Tibial nerve (tissue), 4 donors: ENCODE measurements at regions not wholly inside any gene's neighbourhood (a gene's known extent, or its start where the extent isn't known, plus 50 kb on each side); places are given as distances from the start of the nearest gene placed in this dataset.

Source experiments
- DNase-seq, 2 donors: peaks; one replicate each; pipeline ENCODE4 v3.0.0-alpha.2; 2019; ENCODE audit warnings: low spot score in 2 of 2
- H3K27ac ChIP-seq, 4 donors: fragments of 200-600 bp; sonication (generic) in 3 of 4; one replicate each; pipeline ENCODE4 v1.5.1; 2017 to 2019; ENCODE audit warnings: mild to moderate bottlenecking in 1 of 4
- H3K27me3 ChIP-seq, 2 donors: fragments of 200-600 bp; sonication (generic) in 1 of 2; one replicate each; pipeline versions ENCODE4 v1.5.1 to v1.6.0; 2017 to 2019
- H3K36me3 ChIP-seq, 3 donors: fragments of 200-600 bp; sonication (generic); one replicate each; pipeline ENCODE4 v1.5.1; 2018 to 2019
- H3K4me1 ChIP-seq, 4 donors: fragments of 200-600 bp; sonication (generic) in 3 of 4; one replicate each; pipeline ENCODE4 v1.5.1; 2017 to 2019
- H3K4me3 ChIP-seq, 4 donors: fragments of 200-600 bp; sonication (generic) in 3 of 4; one replicate each; pipeline ENCODE4 v1.5.1; 2017 to 2019; ENCODE audit warnings: mild to moderate bottlenecking in 1 of 4, moderate library complexity in 1 of 4
- H3K9me3 ChIP-seq, 4 donors: fragments of 200-600 bp; sonication (generic) in 3 of 4; one replicate each; pipeline ENCODE4 v1.5.1; 2017 to 2019
- EP300 ChIP-seq, 2 donors: sonication (generic); formaldehyde crosslinking; IDR thresholded peaks; one replicate each; pipeline ENCODE4 v1.6.1; 2017; ENCODE audit warnings: antibody characterized with exemption in 2 of 2, mild to moderate bottlenecking in 1 of 2
- POLR2A ChIP-seq, 2 donors: fragments of 450-650 bp; IDR thresholded peaks; one replicate each; pipeline ENCODE4 v1.6.1; 2017; ENCODE audit warnings: antibody characterized with exemption in 2 of 2, mild to moderate bottlenecking in 2 of 2, moderate library complexity in 2 of 2
- WGBS, 2 donors: methylation state at CpG; one replicate each; pipeline ENCODE4 v1.1.5; 2018; 5-methylcytosine and 5-hydroxymethylcytosine counted together
- TF ChIP-seq, protein P1 (sequence below), 5 experiments: fragments of 200-600 bp in 3 of 5; fragments of 450-650 bp in 2 of 5; sonication (generic) in 3 of 5; IDR thresholded peaks; one replicate each; pipeline ENCODE4 v1.5.1; 2016 to 2019; ENCODE audit warnings: antibody characterized with exemption in 5 of 5, mild to moderate bottlenecking in 3 of 5, moderate library complexity in 2 of 5

DNA sequence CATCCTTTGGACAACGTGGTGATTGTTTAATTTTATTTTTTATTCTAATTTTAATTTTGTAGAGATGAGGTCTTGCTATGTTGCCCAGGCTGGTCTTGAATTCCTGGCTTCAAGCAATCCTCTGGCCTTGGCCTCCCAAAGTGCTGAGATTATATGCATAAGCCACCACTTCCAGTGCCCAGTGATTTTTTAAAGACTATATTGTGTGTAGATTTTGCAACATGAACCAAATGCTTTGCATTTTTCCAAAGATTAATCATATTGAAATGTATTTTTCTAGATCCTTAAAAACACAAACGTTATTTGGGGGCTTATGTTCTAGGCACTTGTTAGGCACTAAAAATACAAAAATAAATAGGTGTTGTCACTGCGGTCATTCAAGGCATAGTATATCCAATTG is 117.6 kb upstream of the CCN2 start:
- Histone ChIP-seq H3K27me3 (no peaks in the 10 kb centered on the region), H3K4me3 (no peak overlapping the region), H3K27ac (no peak overlapping the region), H3K9me3 (no peaks in the 10 kb centered on the region), H3K36me3 (no peaks in the 10 kb centered on the region), H3K4me1 (no peaks in the 10 kb centered on the region)
- no peak for DNase-seq
- TF ChIP-seq EP300 (IDR thresholded peaks at IDR 0.05) (no peak), POLR2A (IDR thresholded peaks at IDR 0.05) (no peak)
- TF ChIP-seq, protein P1, sequence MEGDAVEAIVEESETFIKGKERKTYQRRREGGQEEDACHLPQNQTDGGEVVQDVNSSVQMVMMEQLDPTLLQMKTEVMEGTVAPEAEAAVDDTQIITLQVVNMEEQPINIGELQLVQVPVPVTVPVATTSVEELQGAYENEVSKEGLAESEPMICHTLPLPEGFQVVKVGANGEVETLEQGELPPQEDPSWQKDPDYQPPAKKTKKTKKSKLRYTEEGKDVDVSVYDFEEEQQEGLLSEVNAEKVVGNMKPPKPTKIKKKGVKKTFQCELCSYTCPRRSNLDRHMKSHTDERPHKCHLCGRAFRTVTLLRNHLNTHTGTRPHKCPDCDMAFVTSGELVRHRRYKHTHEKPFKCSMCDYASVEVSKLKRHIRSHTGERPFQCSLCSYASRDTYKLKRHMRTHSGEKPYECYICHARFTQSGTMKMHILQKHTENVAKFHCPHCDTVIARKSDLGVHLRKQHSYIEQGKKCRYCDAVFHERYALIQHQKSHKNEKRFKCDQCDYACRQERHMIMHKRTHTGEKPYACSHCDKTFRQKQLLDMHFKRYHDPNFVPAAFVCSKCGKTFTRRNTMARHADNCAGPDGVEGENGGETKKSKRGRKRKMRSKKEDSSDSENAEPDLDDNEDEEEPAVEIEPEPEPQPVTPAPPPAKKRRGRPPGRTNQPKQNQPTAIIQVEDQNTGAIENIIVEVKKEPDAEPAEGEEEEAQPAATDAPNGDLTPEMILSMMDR (IDR thresholded peaks at IDR 0.05): no peak
- 67 to 89% methylated on average over 3 of the region's 3 CpGs for WGBS, 2 donors

DNA sequence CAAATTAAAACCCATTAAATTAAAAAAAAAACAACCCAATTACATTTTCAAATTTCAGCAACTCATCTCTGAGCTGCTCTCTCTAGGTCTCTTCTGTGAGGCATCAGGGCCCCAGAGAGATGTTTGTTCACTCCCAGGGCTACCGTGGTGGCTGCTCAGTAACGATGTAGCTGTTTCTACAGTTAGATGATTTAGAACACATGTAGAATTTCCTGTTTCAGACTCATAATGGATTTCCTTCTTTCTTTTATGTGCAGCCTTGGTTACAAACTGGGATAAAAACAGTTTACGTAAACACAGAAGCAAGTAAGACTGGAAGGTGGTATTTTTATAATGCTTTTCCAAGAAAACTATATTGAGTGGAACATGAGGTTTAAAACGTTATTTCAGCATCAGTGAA is 116.1 kb upstream of the CCN2 start:
- no peak overlapping the region for H3K27ac ChIP-seq
- WGBS, 2 donors: 45 to 46% methylated on average over 4 of the region's 4 CpGs
- TF ChIP-seq, protein P1 (IDR thresholded peaks at IDR 0.05): no peak
- TF ChIP-seq POLR2A (IDR thresholded peaks at IDR 0.05) (no peak), EP300 (IDR thresholded peaks at IDR 0.05) (no peak)
- H3K36me3 ChIP-seq: no peaks in the 10 kb centered on the region
- no peak for DNase-seq
- H3K4me3 ChIP-seq: no peak overlapping the region
- no peaks in the 10 kb centered on the region for H3K9me3 ChIP-seq
- H3K4me1 ChIP-seq: peaks cover 0 to 9% (median 0%) of the 10 kb centered on the region in 4 donors
- no peaks in the 10 kb centered on the region for H3K27me3 ChIP-seq

DNA sequence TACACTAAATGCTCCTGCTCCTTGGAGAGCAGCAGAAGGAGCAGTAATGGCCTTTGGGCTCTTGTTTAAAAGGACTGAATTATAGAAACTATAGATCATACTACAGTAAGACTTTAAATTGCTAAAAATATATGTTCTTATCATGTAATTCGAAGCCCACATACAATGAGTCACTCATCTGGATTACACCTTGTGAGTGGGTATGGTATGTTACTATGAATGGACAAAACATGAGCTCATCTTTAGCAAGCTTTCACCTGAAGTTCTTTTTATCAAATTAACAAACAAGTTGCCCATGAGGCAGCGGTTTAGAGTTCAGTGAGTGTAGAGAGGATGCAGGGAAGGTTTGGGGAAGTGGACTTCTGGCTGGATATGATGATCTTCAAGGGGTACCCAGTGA is 114.4 kb upstream of the CCN2 start:
- 95 to 96% methylated on average over 2 of the region's 2 CpGs for WGBS, 2 donors
- H3K36me3 ChIP-seq: no peaks in the 10 kb centered on the region
- peaks cover 0 to 26% (median 5%) of the 10 kb centered on the region in 4 donors for H3K4me1 ChIP-seq
- TF ChIP-seq POLR2A (IDR thresholded peaks at IDR 0.05) (no peak), EP300 (IDR thresholded peaks at IDR 0.05) (no peak)
- TF ChIP-seq, protein P1 (IDR thresholded peaks at IDR 0.05): no peak
- H3K4me3 ChIP-seq: no peak overlapping the region
- no peaks in the 10 kb centered on the region for H3K9me3 ChIP-seq
- no peaks in the 10 kb centered on the region for H3K27me3 ChIP-seq
- no peak for DNase-seq
- no peak overlapping the region for H3K27ac ChIP-seq

DNA sequence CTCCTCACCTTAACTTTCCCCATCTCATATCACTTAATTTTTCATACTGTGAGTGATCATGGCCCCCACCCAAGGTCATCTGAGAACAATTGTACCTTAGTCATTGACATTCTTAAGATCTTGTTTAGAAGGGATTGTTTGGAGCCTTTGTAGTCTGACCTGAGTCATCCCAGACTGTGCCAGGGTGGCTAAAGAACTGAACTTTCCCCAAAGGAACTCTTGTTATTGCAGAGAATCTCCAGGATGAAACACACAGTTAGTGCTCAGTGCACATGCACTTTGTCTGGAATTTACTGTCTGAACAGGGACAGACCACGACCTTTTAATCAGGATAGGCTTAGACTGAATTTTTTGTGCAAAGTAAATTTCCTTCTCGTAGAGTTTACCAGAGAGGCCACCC is 112.6 kb upstream of the CCN2 start:
- Histone ChIP-seq H3K36me3 (no peaks in the 10 kb centered on the region), H3K4me1 (peaks cover 0 to 26% (median 5%) of the 10 kb centered on the region in 4 donors), H3K4me3 (no peak overlapping the region), H3K27me3 (no peaks in the 10 kb centered on the region), H3K27ac (no peak overlapping the region), H3K9me3 (no peaks in the 10 kb centered on the region)
- 63 to 64% methylated on average over 2 of the region's 2 CpGs for WGBS, 2 donors
- TF ChIP-seq, protein P1 (IDR thresholded peaks at IDR 0.05): no peak
- no peak for TF ChIP-seq EP300 (IDR thresholded peaks at IDR 0.05)
- DNase-seq: peak in 1 of 2 donors; percentile 10

DNA sequence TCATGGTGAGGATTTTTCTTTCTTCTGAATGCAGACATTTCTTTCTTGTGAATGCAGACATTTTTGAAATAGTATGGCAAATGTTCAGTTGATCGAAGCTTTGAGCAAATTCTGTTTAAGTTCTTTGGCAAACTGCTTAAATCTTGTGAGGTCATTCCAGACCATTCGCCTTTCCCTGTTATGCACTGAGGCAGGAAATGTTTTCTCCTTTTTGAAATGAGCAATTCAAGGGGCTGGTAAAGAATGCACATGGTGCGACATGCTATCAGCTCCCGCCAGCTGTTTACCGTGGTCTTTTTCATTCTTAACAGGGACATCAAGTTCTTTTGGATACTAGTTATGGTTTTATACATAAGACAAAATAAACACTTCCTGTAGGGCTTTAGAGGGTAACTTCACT is 112.0 kb upstream of the CCN2 start:
- Histone ChIP-seq H3K36me3 (no peaks in the 10 kb centered on the region), H3K9me3 (no peaks in the 10 kb centered on the region), H3K4me1 (peaks cover 0 to 32% (median 8%) of the 10 kb centered on the region in 4 donors), H3K27ac (peak overlapping the region in 1 of 4 donors; percentile 3), H3K4me3 (no peak overlapping the region), H3K27me3 (no peaks in the 10 kb centered on the region)
- 46 to 49% methylated on average over 5 of the region's 5 CpGs for WGBS, 2 donors
- TF ChIP-seq EP300 (IDR thresholded peaks at IDR 0.05) (peak in 1 of 2 donors; percentile 8), POLR2A (IDR thresholded peaks at IDR 0.05) (no peak)
- TF ChIP-seq, protein P1 (IDR thresholded peaks at IDR 0.05): no peak
- no peak for DNase-seq
